ENCODE measurements at regions not wholly inside any gene's neighbourhood (a gene's known extent, or its start where the extent isn't known, plus 50 kb on each side); places are given as distances from the start of the nearest gene placed in this dataset.

DNA sequence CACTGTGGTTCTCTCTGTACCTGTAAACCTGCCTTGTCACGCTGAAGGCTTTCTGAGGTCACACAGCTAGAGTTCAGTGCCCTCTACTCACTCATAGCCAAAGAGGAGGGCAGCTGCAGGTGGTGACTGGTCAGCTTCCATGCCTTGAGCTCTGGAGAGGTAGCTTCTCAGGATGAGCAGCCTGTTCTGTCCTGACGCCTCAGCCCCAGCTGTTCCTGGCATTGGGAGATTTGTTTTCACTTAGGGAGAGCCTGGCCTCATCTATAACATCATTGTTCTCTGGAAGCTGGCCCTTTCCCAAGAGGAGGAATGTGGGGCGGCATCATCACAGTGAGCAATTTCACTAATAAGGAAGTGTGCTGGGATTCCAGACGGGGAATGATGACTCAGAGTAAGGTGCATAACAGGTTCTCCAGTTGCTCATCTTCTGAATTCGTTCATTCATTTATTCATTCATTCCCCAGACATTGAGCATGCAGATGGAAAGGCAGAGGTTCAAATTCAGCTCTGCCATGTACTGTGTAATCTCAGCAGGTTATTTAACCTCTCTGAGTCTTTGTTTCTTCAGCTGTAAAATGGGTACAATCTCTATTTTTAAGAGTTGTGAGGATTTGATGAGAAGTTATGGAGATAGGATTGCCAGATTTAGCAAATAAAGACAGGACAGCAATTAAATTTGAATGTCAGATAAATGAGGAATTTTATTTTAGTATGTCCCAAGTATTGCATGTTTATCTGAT lies 255.8 kb upstream of the CRY1 start:
- H3K27ac ChIP-seq (ENCODE audit: low read depth, low read length, poor library complexity, severe bottlenecking): no peak overlapping the region
- H3K9me3 ChIP-seq (ENCODE audit: low read length): no peaks in the 10 kb centered on the region
- POLR2A ChIA-PET: interaction anchor here (0.6 kb wide), 1 partner anchor 1207 kb away, joined by 4 read pairs; no protein-coding TSS in a partner anchor
- H3K9me2 ChIP-seq (ENCODE audit: insufficient read depth, low read length): no peaks in the 10 kb centered on the region
- BruUV-seq (replicated peaks): no TSS peak
- CTCF ChIA-PET (ENCODE audit: unreplicated experiment): no interaction called here
- no peaks in the 10 kb centered on the region for H3K36me3 ChIP-seq (ENCODE audit: insufficient read depth, low read length)
- intact Hi-C loops (cut with micrococcal nuclease; ENCODE audit: unreplicated experiment): no loop called here
- H3K4me2 ChIP-seq (ENCODE audit: low read length): no peak overlapping the region
- no peaks in the 10 kb centered on the region for H4K20me1 ChIP-seq (ENCODE audit: insufficient read depth, low read length)
- H2AFZ ChIP-seq (ENCODE audit: low read length): no peak overlapping the region
- no peaks in the 10 kb centered on the region for H3K4me1 ChIP-seq (ENCODE audit: insufficient read depth, low read length, poor library complexity, severe bottlenecking)
- H3K79me2 ChIP-seq (ENCODE audit: insufficient read depth, low read depth, low read length): no peaks in the 10 kb centered on the region
- no peak for DNase-seq (ENCODE audit: low spot score)
- TF ChIP-seq EZH2phosphoT487 (IDR thresholded peaks at IDR 0.05; ENCODE audit: borderline replicate concordance, low read depth, low read length) (no peak), CTCF (conservative IDR thresholded peaks at IDR 0.05; ENCODE audit: low read length) (no peak)
- no peak overlapping the region for H3K4me3 ChIP-seq (ENCODE audit: low read depth, low read length, poor library complexity, severe bottlenecking)

DNA sequence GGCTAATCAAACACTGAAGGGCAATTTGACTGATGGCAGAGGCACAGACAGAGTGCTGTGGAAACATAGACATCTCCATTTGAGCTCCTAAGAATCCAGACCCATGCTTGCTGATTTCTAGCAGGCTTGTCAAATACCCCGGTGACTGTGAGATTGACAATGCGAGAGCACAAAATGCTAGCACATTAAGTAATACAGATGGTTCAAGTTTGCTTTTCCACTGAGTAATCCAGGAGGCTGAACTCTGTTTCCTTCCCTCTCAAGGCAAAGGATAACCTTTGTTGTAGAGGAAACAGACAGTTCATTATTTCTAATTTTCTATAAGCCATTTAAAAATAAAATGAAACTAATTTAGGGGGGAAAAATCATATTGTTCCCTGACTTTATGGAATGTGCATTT lies 256.5 kb upstream of the CRY1 start:
- ChIA-PET CTCF (ENCODE audit: unreplicated experiment) (no interaction called here), POLR2A (interaction anchor here (0.6 kb wide), 2 partner anchors 37 to 1207 kb away, joined by 3 to 4 read pairs; no protein-coding TSS in a partner anchor)
- Histone ChIP-seq H4K20me1 (ENCODE audit: insufficient read depth, low read length) (no peaks in the 10 kb centered on the region), H3K9me2 (ENCODE audit: insufficient read depth, low read length) (no peaks in the 10 kb centered on the region), H3K4me1 (ENCODE audit: insufficient read depth, low read length, poor library complexity, severe bottlenecking) (no peaks in the 10 kb centered on the region), H3K36me3 (ENCODE audit: insufficient read depth, low read length) (no peaks in the 10 kb centered on the region), H3K27ac (ENCODE audit: low read depth, low read length, poor library complexity, severe bottlenecking) (no peak overlapping the region), H3K4me3 (ENCODE audit: low read depth, low read length, poor library complexity, severe bottlenecking) (no peak overlapping the region), H3K79me2 (ENCODE audit: insufficient read depth, low read depth, low read length) (no peaks in the 10 kb centered on the region), H2AFZ (ENCODE audit: low read length) (no peak overlapping the region), H3K4me2 (ENCODE audit: low read length) (no peak overlapping the region), H3K9me3 (ENCODE audit: low read length) (no peaks in the 10 kb centered on the region)
- BruUV-seq (replicated peaks): no TSS peak
- no peak for DNase-seq (ENCODE audit: low spot score)
- TF ChIP-seq CTCF (conservative IDR thresholded peaks at IDR 0.05; ENCODE audit: low read length) (no peak), EZH2phosphoT487 (IDR thresholded peaks at IDR 0.05; ENCODE audit: borderline replicate concordance, low read depth, low read length) (no peak)
- intact Hi-C loops (cut with micrococcal nuclease; ENCODE audit: unreplicated experiment): no loop called here

DNA sequence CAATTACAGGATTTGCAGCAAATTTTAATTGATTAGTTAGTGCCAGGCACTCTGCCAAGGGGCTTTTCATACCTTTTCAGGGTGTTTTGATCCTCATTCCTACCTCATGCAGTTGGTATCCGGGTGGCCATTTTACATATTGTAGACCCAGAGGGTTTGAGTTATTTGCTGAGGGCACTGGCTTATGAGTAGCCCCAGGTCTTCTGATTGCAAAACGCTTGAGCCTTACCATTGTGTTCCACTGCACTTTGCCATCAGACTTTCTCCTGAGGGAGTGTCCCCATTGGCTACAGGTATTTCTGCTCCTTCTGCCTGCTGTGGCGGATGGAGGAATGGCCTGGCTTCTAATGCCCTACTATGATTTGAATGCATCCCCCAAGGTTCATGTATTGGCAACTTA lies 257.8 kb upstream of the CRY1 start:
- no peak overlapping the region for H3K27ac ChIP-seq (ENCODE audit: low read depth, low read length, poor library complexity, severe bottlenecking)
- POLR2A ChIA-PET: no interaction called here
- no peaks in the 10 kb centered on the region for H3K79me2 ChIP-seq (ENCODE audit: insufficient read depth, low read depth, low read length)

More for the DNA sequence above, 257.8 kb upstream of the CRY1 start:
- DNase-seq (ENCODE audit: low spot score): no peak
- TF ChIP-seq CTCF (conservative IDR thresholded peaks at IDR 0.05; ENCODE audit: low read length) (no peak), EZH2phosphoT487 (IDR thresholded peaks at IDR 0.05; ENCODE audit: borderline replicate concordance, low read depth, low read length) (no peak)
- Histone ChIP-seq H4K20me1 (ENCODE audit: insufficient read depth, low read length) (no peaks in the 10 kb centered on the region), H3K4me3 (ENCODE audit: low read depth, low read length, poor library complexity, severe bottlenecking) (no peak overlapping the region), H3K9me3 (ENCODE audit: low read length) (no peaks in the 10 kb centered on the region), H3K9me2 (ENCODE audit: insufficient read depth, low read length) (no peaks in the 10 kb centered on the region), H3K4me2 (ENCODE audit: low read length) (no peak overlapping the region), H3K4me1 (ENCODE audit: insufficient read depth, low read length, poor library complexity, severe bottlenecking) (no peaks in the 10 kb centered on the region), H2AFZ (ENCODE audit: low read length) (no peak overlapping the region), H3K36me3 (ENCODE audit: insufficient read depth, low read length) (no peaks in the 10 kb centered on the region)
- CTCF ChIA-PET (ENCODE audit: unreplicated experiment): no interaction called here
- no TSS peak for BruUV-seq (replicated peaks)
- intact Hi-C loops (cut with micrococcal nuclease; ENCODE audit: unreplicated experiment): no loop called here
